IPS DF 4.7 (cell line): ENCODE measurements at regions not wholly inside any gene's neighbourhood (a gene's known extent, or its start where the extent isn't known, plus 50 kb on each side); places are given as distances from the start of the nearest gene placed in this dataset.

Source experiments
- DNase-seq: peaks from one replicate; pipeline ENCODE4 v3.0.0-alpha.2; 2013; ENCODE audit warnings: low spot score; ENCODE audit errors: extremely low read depth

- DNase-seq, result no peak
Measured at GRCh38 chr6:47151232-47151898, 109.2 kb upstream of the ADGRF1 start.

- no peak for DNase-seq
Measured at GRCh38 chr6:47149554-47149953, 107.4 kb upstream of the ADGRF1 start.

GRCh38 chr6:47149066-47149465 is 106.9 kb upstream of the ADGRF1 start:
- DNase-seq, result no peak

- no peak for DNase-seq
Measured at GRCh38 chr6:47147836-47148344, 105.8 kb upstream of the ADGRF1 start.

- DNase-seq, result no peak
Measured at GRCh38 chr6:47147175-47147727, 105.1 kb upstream of the ADGRF1 start.

- DNase-seq, result no peak
Measured at GRCh38 chr6:47146431-47147174, 104.5 kb upstream of the ADGRF1 start.

- no peak for DNase-seq
Measured at GRCh38 chr6:47145212-47145611, 103.1 kb upstream of the ADGRF1 start.

GRCh38 chr6:47144306-47144705 is 102.2 kb upstream of the ADGRF1 start:
- no peak for DNase-seq

GRCh38 chr6:47141963-47142362 is 99.8 kb upstream of the ADGRF1 start:
- no peak for DNase-seq

- DNase-seq, result no peak
Measured at GRCh38 chr6:47141171-47141570, 99.0 kb upstream of the ADGRF1 start.

GRCh38 chr6:47138046-47138445 is 95.9 kb upstream of the ADGRF1 start:
- no peak for DNase-seq

- no peak for DNase-seq
Measured at GRCh38 chr6:47137073-47137472, 94.9 kb upstream of the ADGRF1 start.

- no peak for DNase-seq
Measured at GRCh38 chr6:47135772-47136171, 93.6 kb upstream of the ADGRF1 start.

- DNase-seq, result no peak
Measured at GRCh38 chr6:47134476-47135189, 92.5 kb upstream of the ADGRF1 start.

- no peak for DNase-seq
Measured at GRCh38 chr6:47133230-47134000, 91.3 kb upstream of the ADGRF1 start.

- DNase-seq, result no peak
Measured at GRCh38 chr6:47132724-47133123, 90.6 kb upstream of the ADGRF1 start.

GRCh38 chr6:47131773-47132172 is 89.6 kb upstream of the ADGRF1 start:
- DNase-seq, result no peak

GRCh38 chr6:47130086-47130485 is 88.0 kb upstream of the ADGRF1 start:
- no peak for DNase-seq

- no peak for DNase-seq
Measured at GRCh38 chr6:47129129-47129528, 87.0 kb upstream of the ADGRF1 start.

GRCh38 chr6:47126647-47127391 is 84.7 kb upstream of the ADGRF1 start:
- no peak for DNase-seq
